ENCODE measurements at regions not wholly inside any gene's neighbourhood (a gene's known extent, or its start where the extent isn't known, plus 50 kb on each side); places are given as distances from the start of the nearest gene placed in this dataset.

GRCh38 chr6:115577270-115577669 lies 483.4 kb downstream of the FRK start (continued):
- TF ChIP-seq ZNF462 (CRISPR knock-in tag; IDR thresholded peaks at IDR 0.05): no peak
- TF ChIP-seq CTCF (conservative IDR thresholded peaks at IDR 0.05; ENCODE audit: low read depth in 2 of 2): no peak
- TF ChIP-seq ETS1 (IDR thresholded peaks at IDR 0.05): no peak
- no peak for TF ChIP-seq REST (IDR thresholded peaks at IDR 0.05; ENCODE audit: unreplicated experiment)
- TF ChIP-seq ZNF114 (CRISPR knock-in tag; IDR thresholded peaks at IDR 0.05): no peak
- no peak for TF ChIP-seq EZH2 (IDR thresholded peaks at IDR 0.05; ENCODE audit: low read depth, unreplicated experiment)
- no peak for TF ChIP-seq STAT1 (IDR thresholded peaks at IDR 0.05; ENCODE audit: unreplicated experiment)
- no peak for TF ChIP-seq ZNF331 (CRISPR knock-in tag; IDR thresholded peaks at IDR 0.05; ENCODE audit: low read depth)
- TF ChIP-seq NANOG (IDR thresholded peaks at IDR 0.05; ENCODE audit: borderline replicate concordance): no peak

Data from GM23338 (cell line).